ENCODE measurements at regions not wholly inside any gene's neighbourhood (a gene's known extent, or its start where the extent isn't known, plus 50 kb on each side); places are given as distances from the start of the nearest gene placed in this dataset.

DNA sequence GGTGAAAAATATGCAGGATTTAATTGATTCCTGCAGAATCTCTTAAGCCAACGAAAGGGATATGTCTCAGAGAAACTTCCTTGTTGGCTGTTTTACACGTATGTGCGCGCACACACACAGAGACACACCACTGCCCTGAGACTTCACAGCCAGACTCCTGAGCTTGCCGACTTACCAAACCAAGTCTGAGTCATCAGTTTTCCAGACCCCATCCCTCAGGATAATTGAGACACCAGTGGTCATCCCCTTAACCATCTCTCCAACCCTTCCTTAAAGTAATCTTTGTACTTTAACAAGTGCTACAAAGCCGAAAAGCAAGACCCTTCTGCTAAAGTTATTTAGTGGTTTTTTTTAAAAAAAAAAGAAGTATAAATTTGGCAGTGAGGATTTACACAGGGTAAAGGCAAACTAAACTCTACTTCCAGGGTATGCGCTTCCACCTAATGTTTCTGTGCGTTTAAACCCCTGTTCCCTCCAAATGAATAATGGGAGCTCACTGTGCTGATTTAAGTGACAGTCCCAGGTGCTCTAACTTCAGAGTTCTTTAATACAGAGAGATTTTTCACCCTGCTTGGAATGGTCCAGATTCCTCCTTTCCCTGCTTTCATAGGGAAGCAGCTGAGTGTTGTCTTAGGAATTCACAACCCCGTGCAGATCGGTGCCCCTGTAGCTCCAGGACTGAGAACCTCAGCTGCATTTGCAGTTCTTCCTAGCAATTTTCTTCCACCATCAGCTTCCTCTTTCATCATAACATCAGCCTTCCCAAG is 198.5 kb downstream of the INHBA start:
- WGBS, 2 donors (ENCODE audit: low coverage in 1 of 2) = 77 to 93% methylated on average over 7 to 10 of the region's 10 CpGs
- TF ChIP-seq, protein P1, sequence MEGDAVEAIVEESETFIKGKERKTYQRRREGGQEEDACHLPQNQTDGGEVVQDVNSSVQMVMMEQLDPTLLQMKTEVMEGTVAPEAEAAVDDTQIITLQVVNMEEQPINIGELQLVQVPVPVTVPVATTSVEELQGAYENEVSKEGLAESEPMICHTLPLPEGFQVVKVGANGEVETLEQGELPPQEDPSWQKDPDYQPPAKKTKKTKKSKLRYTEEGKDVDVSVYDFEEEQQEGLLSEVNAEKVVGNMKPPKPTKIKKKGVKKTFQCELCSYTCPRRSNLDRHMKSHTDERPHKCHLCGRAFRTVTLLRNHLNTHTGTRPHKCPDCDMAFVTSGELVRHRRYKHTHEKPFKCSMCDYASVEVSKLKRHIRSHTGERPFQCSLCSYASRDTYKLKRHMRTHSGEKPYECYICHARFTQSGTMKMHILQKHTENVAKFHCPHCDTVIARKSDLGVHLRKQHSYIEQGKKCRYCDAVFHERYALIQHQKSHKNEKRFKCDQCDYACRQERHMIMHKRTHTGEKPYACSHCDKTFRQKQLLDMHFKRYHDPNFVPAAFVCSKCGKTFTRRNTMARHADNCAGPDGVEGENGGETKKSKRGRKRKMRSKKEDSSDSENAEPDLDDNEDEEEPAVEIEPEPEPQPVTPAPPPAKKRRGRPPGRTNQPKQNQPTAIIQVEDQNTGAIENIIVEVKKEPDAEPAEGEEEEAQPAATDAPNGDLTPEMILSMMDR (IDR thresholded peaks at IDR 0.05) = no peak
- TF ChIP-seq POLR2A (IDR thresholded peaks at IDR 0.05) (no peak), POLR2AphosphoS5 (IDR thresholded peaks at IDR 0.05) (no peak), EP300 (IDR thresholded peaks at IDR 0.05) (no peak)
- Histone ChIP-seq H3K36me3 (no peaks in the 10 kb centered on the region), H3K27me3 (no peaks in the 10 kb centered on the region), H3K4me3 (no peak overlapping the region), H3K9me3 (no peaks in the 10 kb centered on the region), H3K4me1 (no peaks in the 10 kb centered on the region), H3K27ac (no peak overlapping the region)
- ATAC-seq = no peak

DNA sequence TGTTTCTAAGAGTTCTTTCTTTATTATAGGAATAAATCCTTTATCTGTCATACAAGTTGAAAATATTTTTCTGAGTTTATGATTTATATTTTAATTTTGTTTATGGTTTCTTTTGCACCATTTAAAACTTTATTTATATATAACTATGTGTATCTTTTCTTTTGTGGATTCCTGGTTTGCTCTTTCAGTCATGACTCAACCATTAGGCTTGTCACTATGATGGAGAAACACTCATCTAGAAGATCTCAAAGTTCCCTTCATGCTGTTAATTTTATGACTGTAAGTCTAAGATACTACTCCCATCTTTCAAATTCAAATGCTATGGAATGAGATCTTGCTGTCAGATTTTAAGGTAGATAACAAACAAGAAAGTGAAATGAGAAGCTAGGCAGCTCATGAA is 199.5 kb downstream of the INHBA start:
- H3K4me3 ChIP-seq = no peak overlapping the region
- no peak for ATAC-seq
- no peaks in the 10 kb centered on the region for H3K9me3 ChIP-seq
- no peak for TF ChIP-seq POLR2AphosphoS5 (IDR thresholded peaks at IDR 0.05)
- no peak for TF ChIP-seq EP300 (IDR thresholded peaks at IDR 0.05)
- TF ChIP-seq POLR2A (IDR thresholded peaks at IDR 0.05) = no peak
- H3K27me3 ChIP-seq = no peaks in the 10 kb centered on the region
- H3K36me3 ChIP-seq = no peaks in the 10 kb centered on the region
- H3K4me1 ChIP-seq = no peaks in the 10 kb centered on the region
- no peak overlapping the region for H3K27ac ChIP-seq

GRCh38 chr7:41501466-41501865 is 201.4 kb downstream of the INHBA start:
- TF ChIP-seq, protein P1 (IDR thresholded peaks at IDR 0.05) = no peak
- TF ChIP-seq POLR2AphosphoS5 (IDR thresholded peaks at IDR 0.05) (no peak), EP300 (IDR thresholded peaks at IDR 0.05) (no peak), POLR2A (IDR thresholded peaks at IDR 0.05) (no peak)
- no peak overlapping the region for H3K27ac ChIP-seq
- no peaks in the 10 kb centered on the region for H3K9me3 ChIP-seq
- WGBS, 2 donors (ENCODE audit: low coverage in 1 of 2) = 89 to 93% methylated on average over 3 of the region's 3 CpGs
- no peak overlapping the region for H3K4me3 ChIP-seq
- ATAC-seq = no peak
- H3K4me1 ChIP-seq = no peaks in the 10 kb centered on the region
- H3K36me3 ChIP-seq = no peaks in the 10 kb centered on the region
- H3K27me3 ChIP-seq = no peaks in the 10 kb centered on the region

DNA sequence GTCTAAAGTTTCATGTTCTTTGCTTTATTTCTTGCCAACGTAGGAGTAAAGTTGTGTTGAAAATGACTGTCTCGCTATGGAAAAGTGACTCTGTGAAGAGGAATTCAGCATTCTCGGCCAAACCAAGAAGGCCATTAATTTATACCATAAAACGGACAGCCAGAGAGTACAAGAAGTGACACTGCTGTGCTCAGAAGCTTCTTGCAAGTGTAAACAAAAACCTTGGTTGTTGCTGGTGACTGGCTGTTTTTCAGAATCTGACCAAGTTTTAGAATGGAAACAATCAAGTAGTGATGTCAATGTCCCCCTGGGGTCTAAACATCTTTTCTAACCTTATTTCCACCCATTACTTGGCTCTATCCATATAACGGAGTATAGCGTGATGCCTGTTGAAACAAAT is 201.9 kb downstream of the INHBA start:
- H3K4me3 ChIP-seq = no peak overlapping the region
- no peaks in the 10 kb centered on the region for H3K4me1 ChIP-seq
- H3K36me3 ChIP-seq = no peaks in the 10 kb centered on the region
- H3K9me3 ChIP-seq = no peaks in the 10 kb centered on the region
- no peak for TF ChIP-seq EP300 (IDR thresholded peaks at IDR 0.05)
- TF ChIP-seq POLR2A (IDR thresholded peaks at IDR 0.05) = no peak
- TF ChIP-seq POLR2AphosphoS5 (IDR thresholded peaks at IDR 0.05) = no peak
- TF ChIP-seq, protein P1 (IDR thresholded peaks at IDR 0.05) = no peak
- 77 to 81% methylated on average over 4 to 6 of the region's 6 CpGs for WGBS, 2 donors (ENCODE audit: low coverage in 1 of 2)
- H3K27me3 ChIP-seq = no peaks in the 10 kb centered on the region
- no peak for ATAC-seq
- H3K27ac ChIP-seq = no peak overlapping the region

GRCh38 chr7:41492603-41493002 is 210.3 kb downstream of the INHBA start:
- no peak for ATAC-seq
- TF ChIP-seq EP300 (IDR thresholded peaks at IDR 0.05) = no peak
- no peak for TF ChIP-seq POLR2AphosphoS5 (IDR thresholded peaks at IDR 0.05)
- 56% methylated on average over 2 to 4 of the region's 4 CpGs for WGBS, 2 donors (ENCODE audit: low coverage in 1 of 2)

GRCh38 chr7:41491883-41492471 is 210.9 kb downstream of the INHBA start:
- no peak for ATAC-seq
- no peak overlapping the region for H3K27ac ChIP-seq
- WGBS, 2 donors (ENCODE audit: low coverage in 1 of 2) = 75 to 85% methylated on average over 2 to 3 of the region's 3 CpGs
- no peaks in the 10 kb centered on the region for H3K36me3 ChIP-seq
- H3K4me1 ChIP-seq = peaks cover 0 to 15% (median 4%) of the 10 kb centered on the region in 3 donors
- H3K4me3 ChIP-seq = no peak overlapping the region
- H3K27me3 ChIP-seq = no peaks in the 10 kb centered on the region
- no peaks in the 10 kb centered on the region for H3K9me3 ChIP-seq
- TF ChIP-seq, protein P1 (IDR thresholded peaks at IDR 0.05) = no peak
- TF ChIP-seq POLR2AphosphoS5 (IDR thresholded peaks at IDR 0.05) (no peak), POLR2A (IDR thresholded peaks at IDR 0.05) (no peak), EP300 (IDR thresholded peaks at IDR 0.05) (no peak)

More at GRCh38 chr7:41492603-41493002, 210.3 kb downstream of the INHBA start:
- Histone ChIP-seq H3K4me3 (no peak overlapping the region), H3K9me3 (no peaks in the 10 kb centered on the region), H3K36me3 (no peaks in the 10 kb centered on the region), H3K27me3 (no peaks in the 10 kb centered on the region), H3K4me1 (peaks cover 0 to 15% (median 4%) of the 10 kb centered on the region in 3 donors), H3K27ac (no peak overlapping the region)
